ENCODE measurements at regions not wholly inside any gene's neighbourhood (a gene's known extent, or its start where the extent isn't known, plus 50 kb on each side); places are given as distances from the start of the nearest gene placed in this dataset.

GRCh38 chr13:50635504-50635903 lies 208.0 kb downstream of the DLEU7 start:
- peak overlapping the region; percentile 8 for H2AFZ ChIP-seq

GRCh38 chr13:50636007-50636704 lies 207.3 kb downstream of the DLEU7 start:
- H3K9me3 ChIP-seq (ENCODE audit: low read depth): no peaks in the 10 kb centered on the region
- DNase-seq (ENCODE audit: low spot score): peak; percentile 45
- peak overlapping the region; percentile 42 for H3K27ac ChIP-seq
- no peaks in the 10 kb centered on the region for H3K9me2 ChIP-seq (replicated peaks; ENCODE audit: insufficient read depth)
- H3K36me3 ChIP-seq (replicated peaks; ENCODE audit: insufficient read depth, low read depth): no peaks in the 10 kb centered on the region
- WGBS (ENCODE audit: low lambda C conversion rate, missing lambda C conversion rate): 57% methylated on average over 7 of the region's 7 CpGs
- H3K4me1 ChIP-seq (ENCODE audit: insufficient read depth): no peaks in the 10 kb centered on the region
- peak overlapping the region; percentile 7 for H2AFZ ChIP-seq
- no peaks in the 10 kb centered on the region for H4K20me1 ChIP-seq (ENCODE audit: insufficient read depth, poor library complexity, severe bottlenecking)
- peak overlapping the region; percentile 15 for H3K4me2 ChIP-seq
- no peak for TF ChIP-seq CTCF (IDR thresholded peaks at IDR 0.05; ENCODE audit: poor library complexity)
- no peak for TF ChIP-seq EZH2 (IDR thresholded peaks at IDR 0.05; ENCODE audit: borderline replicate concordance)
- TF ChIP-seq EZH2phosphoT487 (IDR thresholded peaks at IDR 0.05; ENCODE audit: low read depth, severe bottlenecking, unreplicated experiment): no peak
- no peak overlapping the region for H3K4me3 ChIP-seq
- no peaks in the 10 kb centered on the region for H3K27me3 ChIP-seq
- no peaks in the 10 kb centered on the region for H3K79me2 ChIP-seq

More at GRCh38 chr13:50635504-50635903, 208.0 kb downstream of the DLEU7 start:
- Histone ChIP-seq H3K36me3 (replicated peaks; ENCODE audit: insufficient read depth, low read depth) (no peaks in the 10 kb centered on the region), H3K9me2 (replicated peaks; ENCODE audit: insufficient read depth) (no peaks in the 10 kb centered on the region), H3K4me2 (no peak overlapping the region), H3K9me3 (ENCODE audit: low read depth) (no peaks in the 10 kb centered on the region), H3K4me1 (ENCODE audit: insufficient read depth) (no peaks in the 10 kb centered on the region), H3K27me3 (no peaks in the 10 kb centered on the region), H3K79me2 (no peaks in the 10 kb centered on the region), H3K4me3 (no peak overlapping the region), H3K27ac (peak overlapping the region; percentile 42), H4K20me1 (ENCODE audit: insufficient read depth, poor library complexity, severe bottlenecking) (no peaks in the 10 kb centered on the region)
- 56% methylated on average over 3 of the region's 3 CpGs for WGBS (ENCODE audit: low lambda C conversion rate, missing lambda C conversion rate)
- DNase-seq (ENCODE audit: low spot score): peak; percentile 12
- TF ChIP-seq EZH2phosphoT487 (IDR thresholded peaks at IDR 0.05; ENCODE audit: low read depth, severe bottlenecking, unreplicated experiment) (no peak), EZH2 (IDR thresholded peaks at IDR 0.05; ENCODE audit: borderline replicate concordance) (no peak), CTCF (IDR thresholded peaks at IDR 0.05; ENCODE audit: poor library complexity) (no peak)

GRCh38 chr13:50643060-50643459 lies 200.4 kb downstream of the DLEU7 start:
- no peaks in the 10 kb centered on the region for H3K36me3 ChIP-seq (replicated peaks; ENCODE audit: insufficient read depth, low read depth)
- WGBS (ENCODE audit: low lambda C conversion rate, missing lambda C conversion rate): 92% methylated on average over 5 of the region's 5 CpGs
- H3K9me2 ChIP-seq (replicated peaks; ENCODE audit: insufficient read depth): no peaks in the 10 kb centered on the region
- no peak overlapping the region for H3K27ac ChIP-seq
- H2AFZ ChIP-seq: no peak overlapping the region
- no peaks in the 10 kb centered on the region for H3K4me1 ChIP-seq (ENCODE audit: insufficient read depth)
- TF ChIP-seq EZH2phosphoT487 (IDR thresholded peaks at IDR 0.05; ENCODE audit: low read depth, severe bottlenecking, unreplicated experiment) (no peak), EZH2 (IDR thresholded peaks at IDR 0.05; ENCODE audit: borderline replicate concordance) (no peak), CTCF (IDR thresholded peaks at IDR 0.05; ENCODE audit: poor library complexity) (no peak)
- H3K79me2 ChIP-seq: no peaks in the 10 kb centered on the region
- no peak overlapping the region for H3K4me2 ChIP-seq
- no peaks in the 10 kb centered on the region for H4K20me1 ChIP-seq (ENCODE audit: insufficient read depth, poor library complexity, severe bottlenecking)
- H3K4me3 ChIP-seq: no peak overlapping the region
- H3K27me3 ChIP-seq: no peaks in the 10 kb centered on the region
- no peaks in the 10 kb centered on the region for H3K9me3 ChIP-seq (ENCODE audit: low read depth)
- no peak for DNase-seq (ENCODE audit: low spot score)

All from hepatocyte (in vitro differentiated cells).